Uterus (tissue), 3 donors: ENCODE measurements at regions not wholly inside any gene's neighbourhood (a gene's known extent, or its start where the extent isn't known, plus 50 kb on each side); places are given as distances from the start of the nearest gene placed in this dataset.

Experiments used
- DNase-seq, 2 donors: peaks; one replicate each; pipeline ENCODE4 v3.0.0-alpha.2; 2019 to 2020
- H3K27ac ChIP-seq, 2 donors: fragments of 200-600 bp; sonication (generic); 1 replicate in 1 of 2; 2 replicates in 1 of 2; pipeline ENCODE4 v1.5.1; 2016 to 2018
- H3K27me3 ChIP-seq, 2 donors: fragments of 200-600 bp; sonication (generic); one replicate each; pipeline ENCODE4 v1.5.1; 2018 to 2019; ENCODE audit warnings: control low read depth in 1 of 2
- H3K36me3 ChIP-seq, 2 donors: fragments of 200-600 bp; sonication (generic); one replicate each; pipeline ENCODE4 v1.5.1; 2019; ENCODE audit warnings: control low read depth in 1 of 2
- H3K4me1 ChIP-seq, 2 donors: fragments of 200-600 bp; sonication (generic); one replicate each; pipeline ENCODE4 v1.5.1; 2018 to 2019; ENCODE audit warnings: control low read depth in 1 of 2
- H3K4me3 ChIP-seq, 2 donors: fragments of 200-600 bp; sonication (generic); 1 replicate in 1 of 2; 2 replicates in 1 of 2; pipeline ENCODE4 v1.5.1; 2018 to 2019; ENCODE audit warnings: mild to moderate bottlenecking in 1 of 2
- H3K9me3 ChIP-seq, 2 donors: fragments of 200-600 bp; sonication (generic); one replicate each; pipeline ENCODE4 v1.5.1; 2019; ENCODE audit warnings: control low read depth in 1 of 2
- POLR2A ChIP-seq, 2 donors: fragments of 450-650 bp; IDR thresholded peaks; one replicate each; pipeline ENCODE4 v1.6.1; 2016; ENCODE audit warnings: antibody characterized with exemption in 2 of 2, mild to moderate bottlenecking in 1 of 2, moderate library complexity in 1 of 2
- intact Hi-C: fragments of 100-400 bp; cut with DNase I; formaldehyde crosslinking; loops from one replicate; pipeline ENCODE4 v1.15.1; 2023; ENCODE audit warnings: low total_unique reads
- TF ChIP-seq, protein P1 (sequence below), 4 experiments: fragments of 200-600 bp in 2 of 4; fragments of 450-650 bp in 2 of 4; sonication (generic) in 2 of 4; IDR thresholded peaks; one replicate each; pipeline ENCODE4 v1.5.1; 2016 to 2019; ENCODE audit warnings: antibody characterized with exemption in 4 of 4, mild to moderate bottlenecking in 2 of 4, moderate library complexity in 1 of 4
- donor health status: DM: yes; HTN: yes; CAD: no.

DNA sequence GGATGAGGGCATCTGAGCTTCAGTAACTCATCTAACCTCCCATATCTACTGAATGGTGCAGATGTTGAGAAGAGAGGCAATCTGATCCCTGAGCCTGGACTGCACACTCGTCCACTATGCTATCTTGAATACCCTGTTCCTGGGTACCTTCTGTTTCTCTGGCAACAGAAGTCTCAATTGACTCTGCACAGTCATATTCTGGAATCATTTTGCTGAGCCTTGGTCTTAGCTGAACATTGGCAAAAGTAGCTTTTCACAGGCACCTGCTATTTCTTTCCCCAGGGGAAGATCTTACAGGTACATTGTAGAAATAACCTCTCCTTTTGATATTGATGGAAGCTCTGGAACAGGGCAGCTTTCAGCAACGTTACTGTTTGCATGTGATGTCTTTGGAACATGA lies 161.5 kb upstream of the GPR101 start:
- TF ChIP-seq, protein P1, sequence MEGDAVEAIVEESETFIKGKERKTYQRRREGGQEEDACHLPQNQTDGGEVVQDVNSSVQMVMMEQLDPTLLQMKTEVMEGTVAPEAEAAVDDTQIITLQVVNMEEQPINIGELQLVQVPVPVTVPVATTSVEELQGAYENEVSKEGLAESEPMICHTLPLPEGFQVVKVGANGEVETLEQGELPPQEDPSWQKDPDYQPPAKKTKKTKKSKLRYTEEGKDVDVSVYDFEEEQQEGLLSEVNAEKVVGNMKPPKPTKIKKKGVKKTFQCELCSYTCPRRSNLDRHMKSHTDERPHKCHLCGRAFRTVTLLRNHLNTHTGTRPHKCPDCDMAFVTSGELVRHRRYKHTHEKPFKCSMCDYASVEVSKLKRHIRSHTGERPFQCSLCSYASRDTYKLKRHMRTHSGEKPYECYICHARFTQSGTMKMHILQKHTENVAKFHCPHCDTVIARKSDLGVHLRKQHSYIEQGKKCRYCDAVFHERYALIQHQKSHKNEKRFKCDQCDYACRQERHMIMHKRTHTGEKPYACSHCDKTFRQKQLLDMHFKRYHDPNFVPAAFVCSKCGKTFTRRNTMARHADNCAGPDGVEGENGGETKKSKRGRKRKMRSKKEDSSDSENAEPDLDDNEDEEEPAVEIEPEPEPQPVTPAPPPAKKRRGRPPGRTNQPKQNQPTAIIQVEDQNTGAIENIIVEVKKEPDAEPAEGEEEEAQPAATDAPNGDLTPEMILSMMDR (IDR thresholded peaks at IDR 0.05) = no peak
- no peak for TF ChIP-seq POLR2A (IDR thresholded peaks at IDR 0.05)
- DNase-seq = no peak
- Histone ChIP-seq H3K4me1 (no peaks in the 10 kb centered on the region), H3K4me3 (no peak overlapping the region), H3K9me3 (no peaks in the 10 kb centered on the region), H3K27ac (no peak overlapping the region), H3K27me3 (peaks cover 0 to 5% of the 10 kb centered on the region in 2 donors), H3K36me3 (no peaks in the 10 kb centered on the region)
- intact Hi-C loops = no loop called here

GRCh38 chrX:137194164-137194563 lies 160.4 kb upstream of the GPR101 start:
- no peaks in the 10 kb centered on the region for H3K4me1 ChIP-seq
- DNase-seq = no peak
- H3K4me3 ChIP-seq = no peak overlapping the region
- H3K9me3 ChIP-seq = no peaks in the 10 kb centered on the region
- intact Hi-C loops = no loop called here
- TF ChIP-seq POLR2A (IDR thresholded peaks at IDR 0.05) = no peak
- TF ChIP-seq, protein P1 (IDR thresholded peaks at IDR 0.05) = no peak
- H3K27me3 ChIP-seq = peaks cover 0 to 3% of the 10 kb centered on the region in 2 donors
- no peaks in the 10 kb centered on the region for H3K36me3 ChIP-seq
- H3K27ac ChIP-seq = no peak overlapping the region

GRCh38 chrX:137187540-137187939 lies 153.7 kb upstream of the GPR101 start:
- TF ChIP-seq, protein P1 (IDR thresholded peaks at IDR 0.05) = no peak
- no peak for TF ChIP-seq POLR2A (IDR thresholded peaks at IDR 0.05)
- no peaks in the 10 kb centered on the region for H3K4me1 ChIP-seq
- H3K36me3 ChIP-seq = no peaks in the 10 kb centered on the region
- H3K27me3 ChIP-seq = no peaks in the 10 kb centered on the region
- H3K9me3 ChIP-seq = no peaks in the 10 kb centered on the region
- no peak overlapping the region for H3K27ac ChIP-seq
- intact Hi-C loops = no loop called here
- H3K4me3 ChIP-seq = no peak overlapping the region
- DNase-seq = no peak

GRCh38 chrX:137178392-137178791 lies 144.6 kb upstream of the GPR101 start:
- intact Hi-C loops = no loop called here
- Histone ChIP-seq H3K27ac (no peak overlapping the region), H3K4me1 (no peaks in the 10 kb centered on the region), H3K36me3 (no peaks in the 10 kb centered on the region), H3K4me3 (no peak overlapping the region), H3K9me3 (no peaks in the 10 kb centered on the region), H3K27me3 (no peaks in the 10 kb centered on the region)
- no peak for DNase-seq
- TF ChIP-seq, protein P1 (IDR thresholded peaks at IDR 0.05) = no peak
- TF ChIP-seq POLR2A (IDR thresholded peaks at IDR 0.05) = no peak

- Histone ChIP-seq H3K9me3 (no peaks in the 10 kb centered on the region), H3K36me3 (no peaks in the 10 kb centered on the region), H3K4me1 (no peaks in the 10 kb centered on the region), H3K27me3 (no peaks in the 10 kb centered on the region), H3K4me3 (no peak overlapping the region), H3K27ac (no peak overlapping the region)
- DNase-seq = no peak
- intact Hi-C loops = no loop called here
- TF ChIP-seq, protein P1 (IDR thresholded peaks at IDR 0.05) = no peak
- no peak for TF ChIP-seq POLR2A (IDR thresholded peaks at IDR 0.05)
These were observed 138.6 kb upstream of the GPR101 start for GRCh38 chrX:137172317-137172948.
